Psoas muscle (tissue), 7 donors: ENCODE measurements at regions not wholly inside any gene's neighbourhood (a gene's known extent, or its start where the extent isn't known, plus 50 kb on each side); places are given as distances from the start of the nearest gene placed in this dataset.

Experiments used
- ATAC-seq, 4 donors: fragments of 200-7000 bp; cut with Tn5 transposase; one replicate each; pipeline ENCODE4 v1.9.1; 2020; ENCODE audit warnings: moderate library complexity in 3 of 4, mild to moderate bottlenecking in 2 of 4
- DNase-seq, 2 donors: peaks; one replicate each; pipeline ENCODE4 v3.0.0-alpha.2; 2020
- H3K27ac ChIP-seq: fragments of 200-600 bp; one replicate; pipeline ENCODE4 v1.8.0; 2022
- H3K27me3 ChIP-seq, 3 donors: fragments of 200-600 bp in 1 of 3; one replicate each; pipeline versions ENCODE4 v1.6.1 to v1.8.0; 2013 to 2022; ENCODE audit warnings: low read length in 2 of 3, mild to moderate bottlenecking in 2 of 3, moderate library complexity in 1 of 3; ENCODE audit not compliant: insufficient read depth in 3 of 3
- H3K36me3 ChIP-seq, 2 donors: fragments of 200-600 bp in 1 of 2; one replicate each; pipeline versions ENCODE4 v1.6.1 to v1.8.0; 2013 to 2022; ENCODE audit warnings: low read depth in 1 of 2, mild to moderate bottlenecking in 1 of 2, moderate library complexity in 1 of 2; ENCODE audit not compliant: insufficient read depth in 1 of 2
- H3K4me1 ChIP-seq: fragments of 200-600 bp; one replicate; pipeline ENCODE4 v1.8.0; 2022
- H3K4me3 ChIP-seq: fragments of 200-600 bp; one replicate; pipeline ENCODE4 v1.8.0; 2022; ENCODE audit warnings: mild to moderate bottlenecking
- H3K9me3 ChIP-seq: fragments of 200-600 bp; one replicate; pipeline ENCODE4 v1.8.0; 2022
- WGBS, 3 donors: extraction: QIAGEN DNeasy Blood & Tissue Kit; methylation state at CpG; one replicate each; pipeline versions ENCODE4 v1.1.6 to v1.1.7; 2013; 5-methylcytosine and 5-hydroxymethylcytosine counted together
- intact Hi-C, 2 donors: fragments of 100-400 bp; cut with DNase I; formaldehyde crosslinking; loops; one replicate each; pipeline versions ENCODE4 v1.11.0 to v1.14.2; 2022
- TF ChIP-seq, protein P1 (sequence below): fragments of 200-600 bp; IDR thresholded peaks from one replicate; pipeline ENCODE4 v1.8.0; 2022; ENCODE audit warnings: antibody characterized with exemption
- donor health status: healthy with polysubstance abuse.
- donor health status: DM: no; HTN: no; CAD: no; lungs with moderate emphysema.
- donor health status: Bipolar disorder and iron deficiency.
- donor health status: healthy.
- donor health status: DM: yes; HTN: yes; CAD: no.
- donor health status: DM: no; HTN: no; CAD: no.
- donor health status: DM: yes; HTN: yes; CAD: no.

- 12 to 33% (median 24%) methylated on average over 5 of the region's 5 CpGs for WGBS, 3 donors
- DNase-seq = no peak
- peaks cover 7% of the 10 kb centered on the region for H3K4me1 ChIP-seq
- no peaks in the 10 kb centered on the region for H3K9me3 ChIP-seq
- ATAC-seq = peak in 3 of 4 donors; percentile 28 to 64 (median 35)
- H3K4me3 ChIP-seq = no peak overlapping the region
- TF ChIP-seq, protein P1, sequence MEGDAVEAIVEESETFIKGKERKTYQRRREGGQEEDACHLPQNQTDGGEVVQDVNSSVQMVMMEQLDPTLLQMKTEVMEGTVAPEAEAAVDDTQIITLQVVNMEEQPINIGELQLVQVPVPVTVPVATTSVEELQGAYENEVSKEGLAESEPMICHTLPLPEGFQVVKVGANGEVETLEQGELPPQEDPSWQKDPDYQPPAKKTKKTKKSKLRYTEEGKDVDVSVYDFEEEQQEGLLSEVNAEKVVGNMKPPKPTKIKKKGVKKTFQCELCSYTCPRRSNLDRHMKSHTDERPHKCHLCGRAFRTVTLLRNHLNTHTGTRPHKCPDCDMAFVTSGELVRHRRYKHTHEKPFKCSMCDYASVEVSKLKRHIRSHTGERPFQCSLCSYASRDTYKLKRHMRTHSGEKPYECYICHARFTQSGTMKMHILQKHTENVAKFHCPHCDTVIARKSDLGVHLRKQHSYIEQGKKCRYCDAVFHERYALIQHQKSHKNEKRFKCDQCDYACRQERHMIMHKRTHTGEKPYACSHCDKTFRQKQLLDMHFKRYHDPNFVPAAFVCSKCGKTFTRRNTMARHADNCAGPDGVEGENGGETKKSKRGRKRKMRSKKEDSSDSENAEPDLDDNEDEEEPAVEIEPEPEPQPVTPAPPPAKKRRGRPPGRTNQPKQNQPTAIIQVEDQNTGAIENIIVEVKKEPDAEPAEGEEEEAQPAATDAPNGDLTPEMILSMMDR = no peak
- H3K27ac ChIP-seq = no peak overlapping the region
- no peaks in the 10 kb centered on the region for H3K27me3 ChIP-seq
- intact Hi-C loops = no loop called here
- no peaks in the 10 kb centered on the region for H3K36me3 ChIP-seq
These were observed 189.6 kb downstream of the ADAMTS15 start for GRCh38 chr11:130638033-130638432.

DNA sequence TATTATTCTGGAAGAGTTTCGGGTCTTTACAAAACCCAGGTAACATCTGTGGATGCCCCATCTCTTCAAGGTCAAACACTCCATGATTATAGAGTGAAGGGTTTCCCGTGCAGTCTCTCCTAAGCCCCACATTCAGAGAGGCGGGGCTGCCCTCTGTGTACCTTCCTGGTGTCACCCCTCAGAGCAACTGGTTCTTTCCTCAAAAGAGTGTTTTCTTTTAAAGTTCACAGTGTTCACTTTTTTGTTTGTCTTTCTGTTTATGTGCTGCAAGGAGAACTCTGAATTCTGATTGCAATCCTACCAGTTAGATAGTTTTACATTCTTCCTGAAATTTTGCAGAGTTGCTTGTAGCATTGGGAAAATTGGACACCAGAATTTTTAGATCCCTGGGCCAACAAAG is 190.2 kb downstream of the ADAMTS15 start:
- Histone ChIP-seq H3K4me1 (peaks cover 7% of the 10 kb centered on the region), H3K9me3 (no peaks in the 10 kb centered on the region), H3K27me3 (no peaks in the 10 kb centered on the region), H3K4me3 (no peak overlapping the region), H3K36me3 (no peaks in the 10 kb centered on the region), H3K27ac (no peak overlapping the region)
- 87 to 94% (median 91%) methylated on average over 3 of the region's 3 CpGs for WGBS, 3 donors
- DNase-seq = no peak
- TF ChIP-seq, protein P1 = no peak
- ATAC-seq = no peak
- intact Hi-C loops = no loop called here

DNA sequence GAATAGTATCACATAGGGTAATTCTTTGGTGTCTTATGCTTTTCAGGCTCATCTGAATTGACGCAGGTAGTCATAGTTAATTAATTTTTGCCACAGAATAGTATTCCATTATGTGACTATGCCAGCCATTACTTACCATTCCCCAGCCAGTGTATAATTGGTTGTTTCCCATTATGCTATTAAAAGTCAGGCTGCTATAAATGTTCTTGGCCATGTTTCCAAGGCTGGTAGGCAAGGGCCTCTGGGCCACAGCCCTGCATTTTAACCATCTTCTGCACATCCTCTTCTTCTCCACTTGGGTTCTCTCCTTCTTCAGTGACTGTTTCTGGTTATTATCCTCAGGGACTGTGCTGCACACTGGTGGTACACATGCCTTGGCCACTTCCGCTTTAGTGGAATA is 190.9 kb downstream of the ADAMTS15 start:
- Histone ChIP-seq H3K4me3 (no peak overlapping the region), H3K4me1 (peaks cover 7% of the 10 kb centered on the region), H3K27me3 (no peaks in the 10 kb centered on the region), H3K36me3 (no peaks in the 10 kb centered on the region), H3K27ac (no peak overlapping the region), H3K9me3 (no peaks in the 10 kb centered on the region)
- TF ChIP-seq, protein P1 = no peak
- intact Hi-C loops = no loop called here
- 77 to 93% (median 82%) methylated on average over 2 of the region's 2 CpGs for WGBS, 3 donors
- no peak for ATAC-seq
- no peak for DNase-seq

- no peak overlapping the region for H3K27ac ChIP-seq
- H3K4me3 ChIP-seq = no peak overlapping the region
- intact Hi-C loops = no loop called here
- no peaks in the 10 kb centered on the region for H3K27me3 ChIP-seq
- DNase-seq (no peak), ATAC-seq (no peak)
- TF ChIP-seq, protein P1 = no peak
- H3K4me1 ChIP-seq = peaks cover 7% of the 10 kb centered on the region
- no peaks in the 10 kb centered on the region for H3K36me3 ChIP-seq
- WGBS, 3 donors = 71 to 88% (median 72%) methylated on average over 7 of the region's 7 CpGs
- no peaks in the 10 kb centered on the region for H3K9me3 ChIP-seq
These were observed 192.1 kb downstream of the ADAMTS15 start for GRCh38 chr11:130640526-130640925.

GRCh38 chr11:130641876-130642275 is 193.4 kb downstream of the ADAMTS15 start:
- TF ChIP-seq, protein P1 = no peak
- DNase-seq (no peak), ATAC-seq (no peak)
- Histone ChIP-seq H3K36me3 (no peaks in the 10 kb centered on the region), H3K27me3 (no peaks in the 10 kb centered on the region), H3K4me1 (peaks cover 7% of the 10 kb centered on the region), H3K4me3 (no peak overlapping the region), H3K9me3 (no peaks in the 10 kb centered on the region), H3K27ac (no peak overlapping the region)
- intact Hi-C loops = no loop called here
- WGBS, 3 donors = 66 to 74% (median 73%) methylated on average over 3 of the region's 3 CpGs
